Mammary epithelial cell (primary cell): ENCODE measurements at regions not wholly inside any gene's neighbourhood (a gene's known extent, or its start where the extent isn't known, plus 50 kb on each side); places are given as distances from the start of the nearest gene placed in this dataset.

Experiments
- CTCF ChIP-seq, 2 donors: IDR thresholded peaks in 1 of 2; conservative IDR thresholded peaks in 1 of 2; 2 replicates each; pipeline ENCODE4 v1.5.1; 2011 to 2012; ENCODE audit warnings: inconsistent platforms in 2 of 2, low read length in 2 of 2, mild to moderate bottlenecking in 2 of 2, control low read depth in 1 of 2, low read depth in 1 of 2; ENCODE audit not compliant: insufficient read depth in 1 of 2; ENCODE audit errors: extremely low read depth in 1 of 2
- EZH2 ChIP-seq: IDR thresholded peaks from 2 replicates; pipeline ENCODE4 v1.6.1; 2012; ENCODE audit warnings: low read length, inconsistent platforms, borderline replicate concordance

GRCh38 chr3:26081166-26081565 is 291.3 kb downstream of the OXSM start:
- TF ChIP-seq CTCF (conservative IDR thresholded peaks at IDR 0.05 in 1 of 2, IDR thresholded peaks at IDR 0.05 in 1 of 2; ENCODE audit: extremely low read depth in 1 of 2, insufficient read depth in 1 of 2, low read depth in 1 of 2, low read length in 2 of 2) (no peak), EZH2 (no peak)
